ENCODE measurements at regions not wholly inside any gene's neighbourhood (a gene's known extent, or its start where the extent isn't known, plus 50 kb on each side); places are given as distances from the start of the nearest gene placed in this dataset.
"Not testable (repeated sequence)": the region's sequence is repeated elsewhere in the genome, so short reads cannot be mapped to it uniquely, and the experiment has no call there.

DNA sequence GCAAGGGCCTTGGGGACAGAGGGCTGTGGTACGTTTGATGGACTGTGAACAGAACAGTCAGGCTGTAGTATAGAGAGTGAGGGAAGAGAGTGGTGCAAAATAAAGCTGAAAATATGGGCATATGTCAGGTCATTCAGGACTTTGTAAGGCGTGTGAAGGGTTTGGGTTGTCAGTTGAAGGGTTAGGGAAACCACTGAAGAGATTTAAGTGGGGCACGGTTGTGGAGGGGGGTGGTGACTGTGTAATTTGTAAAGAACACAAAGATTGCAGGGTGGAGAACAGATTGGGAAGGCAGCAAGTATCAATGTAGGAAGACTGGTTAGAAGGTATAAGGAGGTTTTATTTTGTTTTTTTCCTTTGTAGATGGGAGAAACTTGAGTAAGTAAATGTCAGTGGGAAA is 349.8 kb downstream of the DLEU7 start:
- no peak overlapping the region for H3K4me3 ChIP-seq (replicated peaks; ENCODE audit: low read depth, low read length)
- TF ChIP-seq, protein P1, sequence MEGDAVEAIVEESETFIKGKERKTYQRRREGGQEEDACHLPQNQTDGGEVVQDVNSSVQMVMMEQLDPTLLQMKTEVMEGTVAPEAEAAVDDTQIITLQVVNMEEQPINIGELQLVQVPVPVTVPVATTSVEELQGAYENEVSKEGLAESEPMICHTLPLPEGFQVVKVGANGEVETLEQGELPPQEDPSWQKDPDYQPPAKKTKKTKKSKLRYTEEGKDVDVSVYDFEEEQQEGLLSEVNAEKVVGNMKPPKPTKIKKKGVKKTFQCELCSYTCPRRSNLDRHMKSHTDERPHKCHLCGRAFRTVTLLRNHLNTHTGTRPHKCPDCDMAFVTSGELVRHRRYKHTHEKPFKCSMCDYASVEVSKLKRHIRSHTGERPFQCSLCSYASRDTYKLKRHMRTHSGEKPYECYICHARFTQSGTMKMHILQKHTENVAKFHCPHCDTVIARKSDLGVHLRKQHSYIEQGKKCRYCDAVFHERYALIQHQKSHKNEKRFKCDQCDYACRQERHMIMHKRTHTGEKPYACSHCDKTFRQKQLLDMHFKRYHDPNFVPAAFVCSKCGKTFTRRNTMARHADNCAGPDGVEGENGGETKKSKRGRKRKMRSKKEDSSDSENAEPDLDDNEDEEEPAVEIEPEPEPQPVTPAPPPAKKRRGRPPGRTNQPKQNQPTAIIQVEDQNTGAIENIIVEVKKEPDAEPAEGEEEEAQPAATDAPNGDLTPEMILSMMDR (IDR thresholded peaks at IDR 0.05; ENCODE audit: low read length, missing control alignments) = no peak
- DNase-seq (ENCODE audit: low read depth) = no peak

- DNase-seq (ENCODE audit: low read depth) = no peak
- no peak overlapping the region for H3K4me3 ChIP-seq (replicated peaks; ENCODE audit: low read depth, low read length)
- TF ChIP-seq, protein P1 (IDR thresholded peaks at IDR 0.05; ENCODE audit: low read length, missing control alignments) = no peak
Measured at GRCh38 chr13:50494138-50494537, 349.4 kb downstream of the DLEU7 start.

DNA sequence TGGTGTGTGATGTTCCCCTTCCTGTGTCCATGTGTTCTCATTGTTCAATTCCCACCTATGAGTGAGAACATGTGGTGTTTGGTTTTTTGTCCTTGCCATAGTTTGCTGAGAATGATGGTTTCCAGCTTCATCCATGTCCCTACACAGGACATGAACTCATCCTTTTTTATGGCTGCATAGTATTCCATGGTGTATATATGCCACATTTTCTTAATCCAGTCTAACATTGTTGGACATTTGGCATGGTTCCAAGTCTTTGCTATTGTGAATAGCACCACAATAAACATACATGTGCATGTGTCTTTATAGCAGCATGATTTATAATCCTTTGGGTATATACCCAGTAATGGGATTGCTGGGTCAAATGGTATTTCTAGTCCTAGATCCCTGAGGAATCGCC is 340.3 kb downstream of the DLEU7 start:
- DNase-seq (ENCODE audit: low read depth); H3K4me3 ChIP-seq (replicated peaks; ENCODE audit: low read depth, low read length): not testable (repeated sequence)

- no peak overlapping the region for H3K4me3 ChIP-seq (replicated peaks; ENCODE audit: low read depth, low read length)
- TF ChIP-seq, protein P1 (IDR thresholded peaks at IDR 0.05; ENCODE audit: low read length, missing control alignments) = no peak
- no peak for DNase-seq (ENCODE audit: low read depth)
Measured at GRCh38 chr13:50509167-50509566, 334.3 kb downstream of the DLEU7 start.

- TF ChIP-seq, protein P1 (IDR thresholded peaks at IDR 0.05; ENCODE audit: low read length, missing control alignments) = no peak
- H3K4me3 ChIP-seq (replicated peaks; ENCODE audit: low read depth, low read length) = no peak overlapping the region
- no peak for DNase-seq (ENCODE audit: low read depth)
Measured at GRCh38 chr13:50509771-50510441, 333.6 kb downstream of the DLEU7 start.

DNA sequence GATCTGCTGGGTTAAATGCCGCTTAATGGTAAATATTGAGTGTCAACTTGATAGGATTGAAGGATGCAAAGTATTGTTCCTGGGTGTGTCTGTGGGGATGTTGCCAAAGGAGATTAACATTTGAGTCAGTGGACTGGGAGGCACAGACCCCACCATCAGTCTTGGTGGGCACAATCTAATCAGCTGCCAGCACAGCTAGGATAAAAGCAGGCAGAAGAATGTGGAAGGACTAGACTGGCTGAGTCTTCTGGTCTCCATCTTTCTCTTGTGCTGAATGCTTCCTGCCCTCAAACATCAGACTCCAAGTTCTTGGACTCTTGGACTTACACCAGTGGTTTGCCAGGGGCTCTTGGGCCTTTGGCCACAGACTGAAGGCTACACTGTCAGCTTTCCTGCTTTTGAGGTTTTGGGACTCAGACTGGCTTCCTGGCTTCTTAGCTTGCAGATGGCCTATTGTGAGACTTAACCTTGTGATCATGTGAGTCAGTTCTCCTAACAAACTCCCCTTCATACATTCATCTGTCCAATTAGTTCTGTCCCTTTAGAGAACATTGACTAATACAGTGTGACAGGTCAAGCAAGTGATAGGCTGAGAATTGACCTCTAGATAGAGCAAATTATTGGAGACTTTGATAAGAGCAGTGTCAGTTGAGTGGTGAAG is 332.5 kb downstream of the DLEU7 start:
- H3K4me3 ChIP-seq (replicated peaks; ENCODE audit: low read depth, low read length); DNase-seq (ENCODE audit: low read depth): not testable (repeated sequence)

DNA sequence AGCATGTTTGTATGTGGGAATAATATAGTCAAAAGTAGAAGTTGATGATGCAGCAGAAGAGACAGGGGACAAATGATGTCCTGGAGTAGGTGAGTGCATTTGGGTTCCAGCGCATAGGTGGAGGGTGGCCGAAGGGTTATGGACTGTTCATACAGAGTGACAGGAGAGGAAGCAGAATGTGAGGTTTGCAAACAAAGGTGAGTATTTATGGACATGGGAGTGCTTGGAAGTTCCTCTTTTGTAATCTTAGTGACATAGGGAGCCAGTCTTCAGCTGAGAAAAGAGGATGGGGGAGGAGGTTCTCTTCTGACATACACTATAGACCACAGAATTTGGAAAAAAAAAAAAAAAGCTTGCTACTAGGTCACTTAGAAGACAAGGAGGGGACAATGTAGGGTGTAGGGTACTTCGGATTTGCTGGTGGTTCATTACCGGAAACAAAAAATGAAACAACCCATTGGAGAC is 331.6 kb downstream of the DLEU7 start:
- DNase-seq (ENCODE audit: low read depth) = no peak
- no peak overlapping the region for H3K4me3 ChIP-seq (replicated peaks; ENCODE audit: low read depth, low read length)
- TF ChIP-seq, protein P1 (IDR thresholded peaks at IDR 0.05; ENCODE audit: low read length, missing control alignments) = no peak

Data from fibroblast of pulmonary artery (primary cell).